GM23338 (cell line): ENCODE measurements at regions not wholly inside any gene's neighbourhood (a gene's known extent, or its start where the extent isn't known, plus 50 kb on each side); places are given as distances from the start of the nearest gene placed in this dataset.

Source experiments
- CREB1 ChIP-seq: fragments of 250-450 bp; sonication (Bioruptor Pico); IDR thresholded peaks from 2 replicates; pipeline ENCODE4 v1.5.0; 2020; ENCODE audit warnings: low read depth, mild to moderate bottlenecking, moderate library complexity
- CTCF ChIP-seq, 2 experiments: fragments of 200-600 bp in 1 of 2; sonication (generic) in 1 of 2; conservative IDR thresholded peaks; 2 replicates each; pipeline versions ENCODE4 v1.5.1 to v1.6.1; 2016 to 2017; ENCODE audit warnings: antibody characterized with exemption in 2 of 2, low read depth in 2 of 2, mild to moderate bottlenecking in 2 of 2, moderate library complexity in 1 of 2
- ETS1 ChIP-seq: IDR thresholded peaks from 2 replicates; pipeline ENCODE4 v1.6.1; 2016; ENCODE audit warnings: antibody characterized with exemption
- EZH2 ChIP-seq: fragments of 200-600 bp; sonication (generic); IDR thresholded peaks from one replicate; pipeline ENCODE4 v1.8.0; 2017; ENCODE audit warnings: antibody characterized with exemption, mild to moderate bottlenecking, low read depth; ENCODE audit not compliant: unreplicated experiment
- EZH2phosphoT487 ChIP-seq: fragments of 200-600 bp; sonication (generic); IDR thresholded peaks from one replicate; pipeline ENCODE4 v1.8.1; 2018; ENCODE audit warnings: antibody characterized with exemption; ENCODE audit not compliant: unreplicated experiment
- JUNB ChIP-seq: IDR thresholded peaks from one replicate; pipeline ENCODE4 v1.6.1; 2016; ENCODE audit warnings: antibody characterized with exemption; ENCODE audit not compliant: unreplicated experiment
- POLR2AphosphoS5 ChIP-seq: IDR thresholded peaks from 2 replicates; pipeline ENCODE4 v1.6.1; 2016; ENCODE audit warnings: antibody characterized with exemption, low read depth
- REST ChIP-seq: IDR thresholded peaks from one replicate; pipeline ENCODE4 v1.6.1; 2018; ENCODE audit warnings: antibody characterized with exemption; ENCODE audit not compliant: unreplicated experiment
- STAT1 ChIP-seq: IDR thresholded peaks from one replicate; pipeline ENCODE4 v1.6.1; 2016; ENCODE audit warnings: antibody characterized with exemption; ENCODE audit not compliant: unreplicated experiment
- ZNF114 ChIP-seq: fragments of 250-450 bp; sonication (Bioruptor Pico); IDR thresholded peaks from 2 replicates; pipeline ENCODE4 v1.5.0; 2020; ENCODE audit warnings: mild to moderate bottlenecking, moderate library complexity
- ZNF331 ChIP-seq: fragments of 250-450 bp; sonication (Bioruptor Pico); IDR thresholded peaks from 2 replicates; pipeline ENCODE4 v1.5.0; 2020; ENCODE audit warnings: low read depth, mild to moderate bottlenecking, moderate library complexity

- TF ChIP-seq REST (no peak), CTCF (conservative IDR thresholded peaks at IDR 0.05; ENCODE audit: low read depth in 2 of 2) (no peak), POLR2AphosphoS5 (no peak), CREB1 (CRISPR knock-in tag) (no peak), EZH2 (no peak), EZH2phosphoT487 (no peak), ETS1 (no peak), STAT1 (no peak), ZNF114 (CRISPR knock-in tag) (no peak), ZNF331 (CRISPR knock-in tag) (no peak), JUNB (no peak)
These were observed 157.7 kb downstream of the TMX3 start for GRCh38 chr18:68557183-68557582.
